A549 (cell line): ENCODE measurements at regions not wholly inside any gene's neighbourhood (a gene's known extent, or its start where the extent isn't known, plus 50 kb on each side); places are given as distances from the start of the nearest gene placed in this dataset.

Source experiments
- ATAC-seq, 2 experiments: fragments of 200-7000 bp in 1 of 2; fragments of >200 bp in 1 of 2; cut with Nextera tagmentation in 1 of 2; cut with Tn5 transposase in 1 of 2; 3 replicates each; pipeline versions ENCODE4 v1.8.0 to v1.9.1; 2018 to 2020; ENCODE audit warnings: mild to moderate bottlenecking in 1 of 2, moderate library complexity in 1 of 2
- CTCF ChIA-PET: fragments of 300-600 bp; sonication (Branson Sonifier 250); formaldehyde crosslinking; extraction: SDS; loops from one replicate; lab custom pipeline; 2021; ENCODE audit warnings: antibody characterized with exemption, inconsistent platforms; lab: Yijun Ruan, JAX
- POLR2A ChIA-PET: fragments of 350-600 bp; formaldehyde crosslinking; extraction: SDS; loops from one replicate; lab custom pipeline; 2021; ENCODE audit warnings: antibody characterized with exemption, inconsistent platforms; lab: Yijun Ruan, JAX
- DNase-seq, 2 experiments: peaks; one replicate each; pipeline versions ENCODE4 v3.0.0 to v3.0.0-alpha.2; 2011 to 2016; ENCODE audit warnings: low read depth in 1 of 2, low spot score in 1 of 2
- FAIRE-seq: peaks from 2 replicates; lab custom pipeline; 2011; peaks lifted over from hg19 to GRCh38; lab: Jason Lieb, UNC
- H3K27ac ChIP-seq, 2 experiments: fragments of >200 bp; sonication (Bioruptor Twin); formaldehyde crosslinking; 3 replicates each; pipeline ENCODE4 v1.5.1; 2016 to 2017
- H3K4me1 ChIP-seq: fragments of >200 bp; sonication (Bioruptor Twin); formaldehyde crosslinking; 3 replicates; pipeline ENCODE4 v1.6.1; 2016
- H3K4me2 ChIP-seq: fragments of >200 bp; sonication (Bioruptor Twin); formaldehyde crosslinking; 3 replicates; pipeline ENCODE4 v1.6.1; 2016
- H3K4me3 ChIP-seq: fragments of >200 bp; sonication (Bioruptor Twin); formaldehyde crosslinking; 3 replicates; pipeline ENCODE4 v1.5.1; 2016
- H3K9me3 ChIP-seq: fragments of >200 bp; sonication (Bioruptor Twin); formaldehyde crosslinking; 3 replicates; pipeline ENCODE4 v1.6.1; 2016
- ATOH8 ChIP-seq: fragments of 250-450 bp; sonication (Bioruptor Pico); IDR thresholded peaks from 2 replicates; pipeline ENCODE4 v1.5.0; 2020; ENCODE audit warnings: low read depth, mild to moderate bottlenecking, moderate library complexity
- BHLHE40 ChIP-seq: IDR thresholded peaks from 2 replicates; pipeline ENCODE4 v1.6.1; 2012; ENCODE audit warnings: low read depth, low read length, inconsistent platforms
- CBX2 ChIP-seq: fragments of 200-600 bp; sonication (generic); IDR thresholded peaks from 2 replicates; pipeline ENCODE4 v1.6.1; 2016; ENCODE audit warnings: low read depth, mild to moderate bottlenecking, borderline replicate concordance
- CBX8 ChIP-seq: fragments of 200-600 bp; sonication (generic); IDR thresholded peaks from 2 replicates; pipeline ENCODE4 v1.6.1; 2016
- CHD2 ChIP-seq: fragments of 150-350 bp; IDR thresholded peaks from 2 replicates; pipeline ENCODE4 v1.6.1; 2014; ENCODE audit warnings: low read length; ENCODE audit not compliant: partially characterized antibody
- ELK1 ChIP-seq: fragments of 150-350 bp; IDR thresholded peaks from 2 replicates; pipeline ENCODE4 v1.6.1; 2014; ENCODE audit warnings: low read depth, mild to moderate bottlenecking, low read length
- FOSB ChIP-seq: fragments of 250-450 bp; sonication (Bioruptor Pico); IDR thresholded peaks from 2 replicates; pipeline ENCODE4 v1.5.0; 2020; ENCODE audit warnings: mild to moderate bottlenecking, moderate library complexity
- FOSL2 ChIP-seq, 2 experiments: fragments of 450-650 bp in 1 of 2; fragments of >200 bp in 1 of 2; sonication (Bioruptor Twin) in 1 of 2; formaldehyde crosslinking; IDR thresholded peaks; 2 replicates each; pipeline versions ENCODE4 v1.5.0 to v1.6.1; 2016 to 2020; ENCODE audit warnings: mild to moderate bottlenecking in 1 of 2, moderate library complexity in 1 of 2
- GATA3 ChIP-seq: IDR thresholded peaks from 2 replicates; pipeline ENCODE4 v1.6.1; 2012; ENCODE audit warnings: borderline replicate concordance
- HEYL ChIP-seq: fragments of 250-450 bp; sonication (Bioruptor Pico); IDR thresholded peaks from 2 replicates; pipeline ENCODE4 v1.8.0; 2021; ENCODE audit warnings: mild to moderate bottlenecking, moderate library complexity
- HOXA7 ChIP-seq: fragments of 250-450 bp; sonication (Bioruptor Pico); IDR thresholded peaks from 2 replicates; pipeline ENCODE4 v1.5.0; 2020; ENCODE audit warnings: mild to moderate bottlenecking, moderate library complexity
- HOXB13 ChIP-seq: fragments of 250-450 bp; sonication (Bioruptor Pico); IDR thresholded peaks from 2 replicates; pipeline ENCODE4 v1.5.0; 2020; ENCODE audit warnings: low read depth, mild to moderate bottlenecking, moderate library complexity
- HOXB5 ChIP-seq: fragments of 250-450 bp; sonication (Bioruptor Pico); IDR thresholded peaks from 2 replicates; pipeline ENCODE4 v1.5.0; 2020; ENCODE audit warnings: mild to moderate bottlenecking, moderate library complexity
- JUNB ChIP-seq: fragments of >200 bp; sonication (Bioruptor Twin); formaldehyde crosslinking; IDR thresholded peaks from 2 replicates; pipeline ENCODE4 v1.6.1; 2016
- KDM1A ChIP-seq: fragments of 200-600 bp; sonication (generic); IDR thresholded peaks from 2 replicates; pipeline ENCODE4 v1.6.1; 2016; ENCODE audit warnings: low read depth, mild to moderate bottlenecking
- MAX ChIP-seq: IDR thresholded peaks from 2 replicates; pipeline ENCODE4 v1.6.1; 2012
- MAZ ChIP-seq: fragments of 150-350 bp; IDR thresholded peaks from 2 replicates; pipeline ENCODE4 v1.6.1; 2014; ENCODE audit warnings: antibody characterized with exemption, low read depth, low read length, borderline replicate concordance
- MYC ChIP-seq: IDR thresholded peaks from 2 replicates; pipeline ENCODE4 v1.6.1; 2012; ENCODE audit warnings: mild to moderate bottlenecking, inconsistent platforms, low read length, improper control_type of control experiment, borderline replicate concordance
- NPAS2 ChIP-seq: fragments of 250-450 bp; sonication (Bioruptor Pico); IDR thresholded peaks from 2 replicates; pipeline ENCODE4 v1.8.0; 2022; ENCODE audit warnings: mild to moderate bottlenecking, moderate library complexity, borderline replicate concordance
- NR3C1 ChIP-seq: fragments of >200 bp; sonication (Bioruptor Twin); formaldehyde crosslinking; IDR thresholded peaks from 3 replicates; pipeline ENCODE4 v1.6.1; 2017
- RAD21 ChIP-seq, 2 experiments: fragments of >200 bp in 1 of 2; sonication (Bioruptor Twin) in 1 of 2; formaldehyde crosslinking in 1 of 2; IDR thresholded peaks in 1 of 2; conservative IDR thresholded peaks in 1 of 2; 2 replicates in 1 of 2; 3 replicates in 1 of 2; pipeline ENCODE4 v1.6.1; 2012 to 2018; ENCODE audit warnings: inconsistent platforms in 1 of 2
- RARB ChIP-seq: fragments of 250-450 bp; sonication (Bioruptor Pico); IDR thresholded peaks from 2 replicates; pipeline ENCODE4 v1.8.0; 2021; ENCODE audit warnings: mild to moderate bottlenecking, moderate library complexity
- REST ChIP-seq: fragments of 200-600 bp; sonication (generic); IDR thresholded peaks from 2 replicates; pipeline ENCODE4 v1.6.1; 2016; ENCODE audit warnings: antibody characterized with exemption, mild to moderate bottlenecking, moderate library complexity
- RFX5 ChIP-seq: fragments of 450-650 bp; IDR thresholded peaks from 2 replicates; pipeline ENCODE4 v1.7.1; 2014; ENCODE audit warnings: antibody characterized with exemption, mild to moderate bottlenecking, moderate library complexity
- RNF2 ChIP-seq: fragments of 200-600 bp; sonication (generic); IDR thresholded peaks from 2 replicates; pipeline ENCODE4 v1.6.1; 2016; ENCODE audit warnings: low read depth, mild to moderate bottlenecking, antibody characterized with exemption, moderate library complexity, borderline replicate concordance
- SMC3 ChIP-seq: fragments of >200 bp; sonication (Bioruptor Twin); formaldehyde crosslinking; IDR thresholded peaks from 3 replicates; pipeline ENCODE4 v1.6.1; 2018; ENCODE audit warnings: inconsistent platforms
- TFCP2L1 ChIP-seq: fragments of 250-450 bp; sonication (Bioruptor Pico); IDR thresholded peaks from 2 replicates; pipeline ENCODE4 v1.5.0; 2021; ENCODE audit warnings: mild to moderate bottlenecking
- TP53 ChIP-seq: fragments of 250-450 bp; sonication (Bioruptor Pico); IDR thresholded peaks from 2 replicates; pipeline ENCODE4 v1.5.0; 2021; ENCODE audit warnings: mild to moderate bottlenecking, moderate library complexity
- USF2 ChIP-seq: fragments of 450-650 bp; IDR thresholded peaks from 2 replicates; pipeline ENCODE4 v1.6.1; 2014; ENCODE audit warnings: antibody characterized with exemption
- ZFP36 ChIP-seq: fragments of 450-650 bp; IDR thresholded peaks from 2 replicates; pipeline ENCODE4 v1.6.1; 2014; ENCODE audit warnings: borderline replicate concordance; ENCODE audit not compliant: partially characterized antibody
- ZNF302 ChIP-seq: fragments of 250-450 bp; sonication (Bioruptor Pico); IDR thresholded peaks from 2 replicates; pipeline ENCODE4 v1.9.0; 2021; ENCODE audit warnings: inconsistent platforms, mild to moderate bottlenecking, moderate library complexity
- WGBS: methylation state at CpG from one replicate; pipeline ENCODE4 v1.1.6; 2017; ENCODE audit errors: missing lambda C conversion rate; 5-methylcytosine and 5-hydroxymethylcytosine counted together

- ATAC-seq: no peak
- Histone ChIP-seq H3K4me3 (no peak overlapping the region), H3K27ac (no peak overlapping the region), H3K4me1 (peaks cover 13% of the 10 kb centered on the region), H3K4me2 (no peak overlapping the region), H3K9me3 (no peaks in the 10 kb centered on the region)
- CTCF ChIA-PET: interaction anchor here (1.1 to 2.3 kb wide), 2 partner anchors 67 to 221 kb away, joined by 3 to 9 read pairs; no protein-coding TSS in a partner anchor
- POLR2A ChIA-PET: no interaction called here
- no peak for TF ChIP-seq FOSB (CRISPR knock-in tag)
- TF ChIP-seq SMC3: no peak
- no peak for TF ChIP-seq JUNB
- TF ChIP-seq HOXB5 (CRISPR knock-in tag): no peak
- no peak for TF ChIP-seq RFX5
- TF ChIP-seq MYC: no peak
- no peak for TF ChIP-seq RARB
- TF ChIP-seq FOSL2 (IDR thresholded peaks at IDR 0.05): no peak
- no peak for TF ChIP-seq FOSL2 (CRISPR knock-in tag; IDR thresholded peaks at IDR 0.05)
- no peak for TF ChIP-seq ATOH8 (CRISPR knock-in tag)
- no peak for TF ChIP-seq MAX
- TF ChIP-seq USF2: no peak
- no peak for TF ChIP-seq RAD21 (conservative IDR thresholded peaks at IDR 0.05 in 1 of 2, IDR thresholded peaks at IDR 0.05 in 1 of 2)
- no peak for TF ChIP-seq KDM1A
- TF ChIP-seq BHLHE40: no peak
- no peak for TF ChIP-seq NPAS2 (CRISPR knock-in tag)
- TF ChIP-seq GATA3: no peak
- no peak for TF ChIP-seq NR3C1
- TF ChIP-seq CHD2: no peak
- TF ChIP-seq ZFP36: no peak
- no peak for FAIRE-seq
- WGBS: 79% methylated on average over 4 of the region's 4 CpGs
- DNase-seq: peak in 1 of 2 experiments; percentile 17
Observed at GRCh38 chr15:99482993-99483392, 82.8 kb upstream of the MEF2A start.

GRCh38 chr15:99485153-99485961, 80.4 kb upstream of the MEF2A start:
- POLR2A ChIA-PET: interaction anchor here (0.9 kb wide), 1 partner anchor 9 kb away, joined by 5 read pairs; no protein-coding TSS in a partner anchor
- peak; percentile 4 to 12; a peak in 3 of 6 replicates for ATAC-seq
- CTCF ChIA-PET: interaction anchor here (0.7 to 2.3 kb wide), 5 partner anchors 8 to 219 kb away, joined by 3 to 9 read pairs (median 4); no protein-coding TSS in a partner anchor
- Histone ChIP-seq H3K4me2 (no peak overlapping the region), H3K9me3 (no peaks in the 10 kb centered on the region), H3K27ac (0 out of 6 replicates have a peak overlapping the region, but pooled peaks of 1 of the 2 experiments have one; percentile 80), H3K4me3 (no peak overlapping the region), H3K4me1 (peaks cover 13% of the 10 kb centered on the region)
- no peak for DNase-seq
- FAIRE-seq: no peak
- 81% methylated on average over 11 of the region's 11 CpGs for WGBS
- TF ChIP-seq ZNF302 (CRISPR knock-in tag) (no peak), MAX (no peak), REST (no peak), JUNB (no peak), HOXB13 (CRISPR knock-in tag) (no peak), CBX8 (no peak), MAZ (no peak), HEYL (CRISPR knock-in tag) (no peak), HOXA7 (CRISPR knock-in tag) (no peak), RNF2 (no peak), CBX2 (no peak), NPAS2 (CRISPR knock-in tag) (no peak), TP53 (CRISPR knock-in tag) (no peak), TFCP2L1 (CRISPR knock-in tag) (no peak), ELK1 (no peak)
